CD4-positive, alpha-beta T cell (primary cell): ENCODE measurements at regions not wholly inside any gene's neighbourhood (a gene's known extent, or its start where the extent isn't known, plus 50 kb on each side); places are given as distances from the start of the nearest gene placed in this dataset.

Experiments used
- ATAC-seq: fragments of 200-7000 bp; cut with Tn5 transposase; one replicate; pipeline ENCODE4 v1.10.0; 2022; ENCODE audit warnings: mild to moderate bottlenecking; ENCODE audit not compliant: poor library complexity
- CTCF ChIA-PET: fragments of 350-600 bp; sonication (Branson Sonifier 250); formaldehyde crosslinking; loops from one replicate; lab custom pipeline; 2021; ENCODE audit warnings: antibody characterized with exemption, inconsistent platforms; lab: Charles Lee
- POLR2A ChIA-PET: fragments of 350-600 bp; sonication (Branson Sonifier 250); formaldehyde crosslinking; loops from one replicate; lab custom pipeline; 2021; ENCODE audit warnings: antibody characterized with exemption, inconsistent platforms; lab: Charles Lee
- DNase-seq, 14 experiments: peaks; one replicate each; pipeline ENCODE4 v3.0.0-alpha.2; 2013 to 2020; ENCODE audit warnings: mixed read lengths in 2 of 14
- H3K27ac ChIP-seq, 2 donors: one replicate each; pipeline versions ENCODE4 v1.5.1 to v1.7.0; 2013; ENCODE audit warnings: low read length in 2 of 2, low read depth in 1 of 2, mild to moderate bottlenecking in 1 of 2
- H3K27me3 ChIP-seq, 2 experiments: 1 replicate in 1 of 2; 2 replicates in 1 of 2; pipeline versions ENCODE4 v1.6.1 to v1.7.0; 2013; ENCODE audit warnings: low read length in 2 of 2, control low read depth in 1 of 2, mild to moderate bottlenecking in 1 of 2, moderate library complexity in 1 of 2; ENCODE audit not compliant: insufficient read depth in 2 of 2, control insufficient read depth in 1 of 2
- H3K36me3 ChIP-seq: one replicate; pipeline ENCODE4 v1.6.1; 2013; ENCODE audit warnings: low read length, control low read depth; ENCODE audit not compliant: insufficient read depth
- H3K4me1 ChIP-seq: one replicate; pipeline ENCODE4 v1.6.1; 2013; ENCODE audit warnings: low read length, control low read depth; ENCODE audit not compliant: insufficient read depth
- H3K4me3 ChIP-seq: one replicate; pipeline ENCODE4 v1.5.1; 2013; ENCODE audit warnings: mild to moderate bottlenecking, low read length, moderate library complexity
- H3K9me3 ChIP-seq, 2 experiments: 1 replicate in 1 of 2; 2 replicates in 1 of 2; pipeline versions ENCODE4 v1.6.1 to v1.7.0; 2013; ENCODE audit warnings: low read length in 2 of 2, mild to moderate bottlenecking in 2 of 2, control low read depth in 1 of 2, moderate library complexity in 1 of 2; ENCODE audit not compliant: control insufficient read depth in 1 of 2, insufficient read depth in 1 of 2
- H3K27ac Mint-ChIP-seq: one replicate; pipeline ENCODE4 v1.8.0; 2020; ENCODE audit warnings: mixed read lengths
- H3K27me3 Mint-ChIP-seq: one replicate; pipeline ENCODE4 v1.8.0; 2021; ENCODE audit warnings: mixed read lengths
- H3K36me3 Mint-ChIP-seq: one replicate; pipeline ENCODE4 v1.8.0; 2021; ENCODE audit warnings: low read depth, mixed read lengths
- H3K4me1 Mint-ChIP-seq: one replicate; pipeline ENCODE4 v1.8.0; 2021; ENCODE audit warnings: low read depth, mixed read lengths
- H3K4me3 Mint-ChIP-seq: one replicate; pipeline ENCODE4 v1.8.0; 2020; ENCODE audit warnings: mild to moderate bottlenecking, mixed read lengths
- H3K9me3 Mint-ChIP-seq: one replicate; pipeline ENCODE4 v1.8.0; 2020; ENCODE audit warnings: mixed read lengths
- intact Hi-C, 2 experiments: fragments of 100-400 bp; cut with DNase I in 1 of 2; cut with micrococcal nuclease in 1 of 2; formaldehyde crosslinking; loops; one replicate each; pipeline versions ENCODE4 v1.15.1 to v1.9.0; 2023 to 2025; cut with DNase I, micrococcal nuclease
- TF ChIP-seq, protein P1 (sequence below): fragments of 200-600 bp; IDR thresholded peaks from one replicate; pipeline ENCODE4 v1.8.0; 2022; ENCODE audit warnings: antibody characterized with exemption, mild to moderate bottlenecking

DNA sequence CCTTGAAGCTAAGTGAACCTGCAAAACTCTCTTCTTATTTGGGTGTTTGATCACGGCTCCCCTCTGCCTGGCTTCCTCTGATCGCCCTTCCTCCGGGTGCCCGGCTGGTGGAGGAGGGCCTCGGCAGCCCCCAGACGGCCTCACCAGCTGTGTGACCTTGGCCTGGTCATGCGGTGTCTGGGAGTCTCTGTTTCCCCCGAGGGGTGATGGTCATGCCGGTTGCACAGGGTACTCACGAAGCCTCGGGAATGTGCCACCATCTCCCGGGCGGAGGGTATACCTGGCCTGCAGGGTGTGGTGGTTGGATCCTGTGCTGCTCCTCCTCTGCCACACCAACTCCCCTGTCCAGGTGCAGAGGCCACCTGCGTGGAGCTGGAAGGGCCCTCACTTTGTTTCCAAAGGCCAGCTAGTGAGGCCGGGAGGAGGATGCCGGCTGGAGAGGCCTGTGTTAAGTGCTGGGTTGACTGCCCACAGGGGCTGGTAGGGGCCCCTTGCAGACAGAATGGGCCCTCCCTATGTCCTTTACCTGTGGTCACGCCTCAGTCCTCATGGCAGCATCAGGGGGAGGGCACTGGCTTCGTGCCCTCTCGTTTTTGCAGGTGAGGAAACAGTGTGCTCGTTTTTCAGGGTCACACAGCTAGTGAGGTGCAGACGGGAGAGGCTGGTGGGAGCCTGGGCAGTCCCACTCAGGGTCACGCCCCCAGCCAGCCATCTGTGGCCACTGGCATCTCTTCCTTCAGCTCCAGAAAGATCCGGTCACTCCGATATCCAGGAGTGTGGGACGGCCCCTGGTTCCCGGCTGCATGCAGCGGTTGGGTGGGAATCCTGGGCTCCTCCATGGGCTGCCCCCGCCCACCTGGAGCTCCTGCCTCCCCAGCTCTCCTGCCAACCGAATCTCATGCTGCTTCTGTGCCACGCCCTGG, 148.5 kb upstream of the GSE1 start:
- peak overlapping the region; percentile 2 for H3K4me3 Mint-ChIP-seq
- intact Hi-C loops = no loop called here
- H3K9me3 Mint-ChIP-seq = no peaks in the 10 kb centered on the region
- POLR2A ChIA-PET = interaction anchor here (1.1 kb wide), 1 partner anchor 16 kb away, joined by 3 read pairs; no protein-coding TSS in a partner anchor
- ATAC-seq (no peak), DNase-seq (no peak)
- H3K4me3 ChIP-seq = no peak overlapping the region
- H3K27me3 ChIP-seq = peaks cover 33 to 39% of the 10 kb centered on the region in 2 experiments
- TF ChIP-seq, protein P1, sequence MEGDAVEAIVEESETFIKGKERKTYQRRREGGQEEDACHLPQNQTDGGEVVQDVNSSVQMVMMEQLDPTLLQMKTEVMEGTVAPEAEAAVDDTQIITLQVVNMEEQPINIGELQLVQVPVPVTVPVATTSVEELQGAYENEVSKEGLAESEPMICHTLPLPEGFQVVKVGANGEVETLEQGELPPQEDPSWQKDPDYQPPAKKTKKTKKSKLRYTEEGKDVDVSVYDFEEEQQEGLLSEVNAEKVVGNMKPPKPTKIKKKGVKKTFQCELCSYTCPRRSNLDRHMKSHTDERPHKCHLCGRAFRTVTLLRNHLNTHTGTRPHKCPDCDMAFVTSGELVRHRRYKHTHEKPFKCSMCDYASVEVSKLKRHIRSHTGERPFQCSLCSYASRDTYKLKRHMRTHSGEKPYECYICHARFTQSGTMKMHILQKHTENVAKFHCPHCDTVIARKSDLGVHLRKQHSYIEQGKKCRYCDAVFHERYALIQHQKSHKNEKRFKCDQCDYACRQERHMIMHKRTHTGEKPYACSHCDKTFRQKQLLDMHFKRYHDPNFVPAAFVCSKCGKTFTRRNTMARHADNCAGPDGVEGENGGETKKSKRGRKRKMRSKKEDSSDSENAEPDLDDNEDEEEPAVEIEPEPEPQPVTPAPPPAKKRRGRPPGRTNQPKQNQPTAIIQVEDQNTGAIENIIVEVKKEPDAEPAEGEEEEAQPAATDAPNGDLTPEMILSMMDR = no peak
- CTCF ChIA-PET = interaction anchor here (0.6 to 1.8 kb wide), 2 partner anchors 10 to 44 kb away, joined by 3 to 4 read pairs; no protein-coding TSS in a partner anchor
- H3K9me3 ChIP-seq = peaks cover 0 to 15% of the 10 kb centered on the region in 2 experiments
- H3K27ac ChIP-seq = no peak overlapping the region
- no peak overlapping the region for H3K27ac Mint-ChIP-seq
- H3K36me3 ChIP-seq = no peaks in the 10 kb centered on the region
- peaks cover 18% of the 10 kb centered on the region for H3K4me1 ChIP-seq
- H3K36me3 Mint-ChIP-seq = no peaks in the 10 kb centered on the region
- H3K27me3 Mint-ChIP-seq = peaks cover 38% of the 10 kb centered on the region
- H3K4me1 Mint-ChIP-seq = peaks cover 5% of the 10 kb centered on the region

DNA sequence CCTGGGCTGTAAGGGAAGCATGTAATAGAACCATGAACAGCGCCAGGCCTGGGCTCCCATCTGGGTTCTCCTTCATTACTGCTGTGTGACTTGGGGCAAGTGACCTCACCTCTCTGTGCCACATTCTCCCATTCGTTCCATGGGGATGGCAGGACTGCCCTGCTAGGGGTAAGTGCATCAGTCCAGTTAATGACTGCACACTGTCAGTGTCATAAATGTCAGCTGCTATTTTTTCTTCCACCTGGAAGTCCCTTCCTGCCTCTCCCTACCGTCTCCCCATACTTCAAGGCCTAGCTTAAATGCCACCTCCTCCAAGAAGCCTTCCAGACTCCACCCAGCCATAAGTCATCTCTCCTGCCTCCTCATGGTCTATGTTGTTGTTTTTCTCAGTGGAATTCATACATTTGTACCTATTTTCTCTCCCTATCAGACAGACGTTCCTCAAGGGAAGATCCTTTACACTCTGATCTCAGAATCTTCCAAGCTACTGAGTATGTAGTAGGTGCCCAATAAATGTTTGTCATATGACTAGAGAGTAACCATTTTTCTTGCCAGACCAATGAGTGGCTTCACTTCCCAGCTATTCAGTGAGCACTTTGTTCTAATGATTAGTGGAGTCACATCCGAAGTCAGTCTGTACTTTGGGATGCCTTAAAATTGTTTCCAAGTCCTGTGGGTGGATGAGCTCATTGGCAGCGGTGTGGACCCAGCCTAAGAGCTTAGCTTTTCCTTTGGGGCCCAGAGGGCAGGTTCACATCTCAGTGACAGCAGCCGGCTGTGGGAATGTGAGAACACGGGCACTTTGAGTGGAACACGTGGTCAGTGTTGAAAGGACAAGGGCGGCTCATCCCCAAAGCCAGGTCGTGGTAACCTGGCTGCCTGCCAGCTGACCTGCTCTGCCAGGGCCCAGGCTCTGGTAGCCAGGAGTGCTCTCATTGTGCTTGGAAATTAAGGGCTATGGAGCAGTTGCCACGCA, 147.5 kb upstream of the GSE1 start:
- Histone ChIP-seq H3K36me3 (no peaks in the 10 kb centered on the region), H3K4me3 (no peak overlapping the region), H3K4me1 (peaks cover 18% of the 10 kb centered on the region), H3K27ac (no peak overlapping the region), H3K27me3 (peaks cover 33 to 39% of the 10 kb centered on the region in 2 experiments), H3K9me3 (peaks cover 0 to 15% of the 10 kb centered on the region in 2 experiments)
- ChIA-PET POLR2A (no interaction called here), CTCF (interaction anchor here (0.6 to 1.8 kb wide), 2 partner anchors 9 to 45 kb away, joined by 3 to 4 read pairs; no protein-coding TSS in a partner anchor)
- TF ChIP-seq, protein P1 = no peak
- Mint-ChIP-seq H3K27me3 (peaks cover 35% of the 10 kb centered on the region), H3K36me3 (no peaks in the 10 kb centered on the region), H3K27ac (no peak overlapping the region), H3K4me1 (peaks cover 5% of the 10 kb centered on the region), H3K9me3 (no peaks in the 10 kb centered on the region), H3K4me3 (peak overlapping the region; percentile 31)
- DNase-seq (no peak), ATAC-seq (no peak)
- intact Hi-C loops = no loop called here

DNA sequence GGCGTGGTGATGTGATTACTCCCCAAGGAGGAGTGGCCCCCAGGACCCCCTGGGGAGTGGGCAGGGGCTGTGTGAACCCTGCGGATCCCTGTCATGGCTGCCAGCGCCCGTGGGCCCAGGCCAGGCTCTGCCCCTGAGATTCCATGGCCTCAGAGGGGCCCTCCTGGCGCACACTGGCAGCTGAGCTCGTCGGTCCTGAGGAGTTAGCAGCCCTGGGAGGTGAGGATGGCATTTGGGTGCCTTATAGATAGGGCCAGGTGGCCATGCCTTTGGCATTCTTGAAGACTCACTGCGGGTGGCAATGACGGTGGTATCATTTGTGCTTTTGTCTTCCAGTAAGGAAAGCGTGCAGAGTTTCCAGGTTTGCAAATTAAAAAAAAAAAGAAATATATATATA, 146.8 kb upstream of the GSE1 start:
- H3K4me3 Mint-ChIP-seq = no peak overlapping the region
- DNase-seq = no peak
- H3K9me3 ChIP-seq = peaks cover 0 to 15% of the 10 kb centered on the region in 2 experiments
- POLR2A ChIA-PET = no interaction called here
- intact Hi-C loops = no loop called here
- H3K9me3 Mint-ChIP-seq = no peaks in the 10 kb centered on the region
- no peaks in the 10 kb centered on the region for H3K36me3 ChIP-seq
- H3K4me3 ChIP-seq = no peak overlapping the region
- no peak for ATAC-seq
- H3K27me3 ChIP-seq = peaks cover 33 to 36% of the 10 kb centered on the region in 2 experiments
- H3K4me1 ChIP-seq = peaks cover 18% of the 10 kb centered on the region
- TF ChIP-seq, protein P1 = no peak
- CTCF ChIA-PET = no interaction called here
- H3K27ac ChIP-seq = no peak overlapping the region
- H3K4me1 Mint-ChIP-seq = peaks cover 5% of the 10 kb centered on the region
- H3K36me3 Mint-ChIP-seq = no peaks in the 10 kb centered on the region
- peaks cover 32% of the 10 kb centered on the region for H3K27me3 Mint-ChIP-seq
- no peak overlapping the region for H3K27ac Mint-ChIP-seq
